ENCODE measurements at regions not wholly inside any gene's neighbourhood (a gene's known extent, or its start where the extent isn't known, plus 50 kb on each side); places are given as distances from the start of the nearest gene placed in this dataset.

GRCh38 chr10:52409928-52410327 is 95.8 kb downstream of the DKK1 start:
- TF ChIP-seq, protein P1, sequence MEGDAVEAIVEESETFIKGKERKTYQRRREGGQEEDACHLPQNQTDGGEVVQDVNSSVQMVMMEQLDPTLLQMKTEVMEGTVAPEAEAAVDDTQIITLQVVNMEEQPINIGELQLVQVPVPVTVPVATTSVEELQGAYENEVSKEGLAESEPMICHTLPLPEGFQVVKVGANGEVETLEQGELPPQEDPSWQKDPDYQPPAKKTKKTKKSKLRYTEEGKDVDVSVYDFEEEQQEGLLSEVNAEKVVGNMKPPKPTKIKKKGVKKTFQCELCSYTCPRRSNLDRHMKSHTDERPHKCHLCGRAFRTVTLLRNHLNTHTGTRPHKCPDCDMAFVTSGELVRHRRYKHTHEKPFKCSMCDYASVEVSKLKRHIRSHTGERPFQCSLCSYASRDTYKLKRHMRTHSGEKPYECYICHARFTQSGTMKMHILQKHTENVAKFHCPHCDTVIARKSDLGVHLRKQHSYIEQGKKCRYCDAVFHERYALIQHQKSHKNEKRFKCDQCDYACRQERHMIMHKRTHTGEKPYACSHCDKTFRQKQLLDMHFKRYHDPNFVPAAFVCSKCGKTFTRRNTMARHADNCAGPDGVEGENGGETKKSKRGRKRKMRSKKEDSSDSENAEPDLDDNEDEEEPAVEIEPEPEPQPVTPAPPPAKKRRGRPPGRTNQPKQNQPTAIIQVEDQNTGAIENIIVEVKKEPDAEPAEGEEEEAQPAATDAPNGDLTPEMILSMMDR (IDR thresholded peaks at IDR 0.05; ENCODE audit: low read depth, low read length, missing input control), result no peak
- TF ChIP-seq, protein P2, sequence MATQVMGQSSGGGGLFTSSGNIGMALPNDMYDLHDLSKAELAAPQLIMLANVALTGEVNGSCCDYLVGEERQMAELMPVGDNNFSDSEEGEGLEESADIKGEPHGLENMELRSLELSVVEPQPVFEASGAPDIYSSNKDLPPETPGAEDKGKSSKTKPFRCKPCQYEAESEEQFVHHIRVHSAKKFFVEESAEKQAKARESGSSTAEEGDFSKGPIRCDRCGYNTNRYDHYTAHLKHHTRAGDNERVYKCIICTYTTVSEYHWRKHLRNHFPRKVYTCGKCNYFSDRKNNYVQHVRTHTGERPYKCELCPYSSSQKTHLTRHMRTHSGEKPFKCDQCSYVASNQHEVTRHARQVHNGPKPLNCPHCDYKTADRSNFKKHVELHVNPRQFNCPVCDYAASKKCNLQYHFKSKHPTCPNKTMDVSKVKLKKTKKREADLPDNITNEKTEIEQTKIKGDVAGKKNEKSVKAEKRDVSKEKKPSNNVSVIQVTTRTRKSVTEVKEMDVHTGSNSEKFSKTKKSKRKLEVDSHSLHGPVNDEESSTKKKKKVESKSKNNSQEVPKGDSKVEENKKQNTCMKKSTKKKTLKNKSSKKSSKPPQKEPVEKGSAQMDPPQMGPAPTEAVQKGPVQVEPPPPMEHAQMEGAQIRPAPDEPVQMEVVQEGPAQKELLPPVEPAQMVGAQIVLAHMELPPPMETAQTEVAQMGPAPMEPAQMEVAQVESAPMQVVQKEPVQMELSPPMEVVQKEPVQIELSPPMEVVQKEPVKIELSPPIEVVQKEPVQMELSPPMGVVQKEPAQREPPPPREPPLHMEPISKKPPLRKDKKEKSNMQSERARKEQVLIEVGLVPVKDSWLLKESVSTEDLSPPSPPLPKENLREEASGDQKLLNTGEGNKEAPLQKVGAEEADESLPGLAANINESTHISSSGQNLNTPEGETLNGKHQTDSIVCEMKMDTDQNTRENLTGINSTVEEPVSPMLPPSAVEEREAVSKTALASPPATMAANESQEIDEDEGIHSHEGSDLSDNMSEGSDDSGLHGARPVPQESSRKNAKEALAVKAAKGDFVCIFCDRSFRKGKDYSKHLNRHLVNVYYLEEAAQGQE (IDR thresholded peaks at IDR 0.05), result no peak
- no peak for TF ChIP-seq MAX (IDR thresholded peaks at IDR 0.05)
- no peak for TF ChIP-seq ATF3 (IDR thresholded peaks at IDR 0.05)
- no peak for TF ChIP-seq NR2F2 (IDR thresholded peaks at IDR 0.05)
